Stomach (tissue), 4 donors: ENCODE measurements at regions not wholly inside any gene's neighbourhood (a gene's known extent, or its start where the extent isn't known, plus 50 kb on each side); places are given as distances from the start of the nearest gene placed in this dataset.

ENCODE experiments used
- CTCF ChIP-seq, 7 experiments: fragments of 450-650 bp in 4 of 7; fragments of 200-600 bp in 3 of 7; sonication (generic) in 3 of 7; IDR thresholded peaks; one replicate each; pipeline ENCODE4 v1.5.1; 2016 to 2019; ENCODE audit warnings: antibody characterized with exemption in 7 of 7, control low read depth in 2 of 7, mild to moderate bottlenecking in 1 of 7
- EP300 ChIP-seq: sonication (generic); formaldehyde crosslinking; IDR thresholded peaks from one replicate; pipeline ENCODE4 v1.6.1; 2017; ENCODE audit warnings: antibody characterized with exemption
- POLR2A ChIP-seq, 4 donors: fragments of 450-650 bp; IDR thresholded peaks; one replicate each; pipeline ENCODE4 v1.6.1; 2016; ENCODE audit warnings: antibody characterized with exemption in 4 of 4, control low read depth in 2 of 4, mild to moderate bottlenecking in 1 of 4, moderate library complexity in 1 of 4
- POLR2AphosphoS5 ChIP-seq, 3 donors: sonication (generic); formaldehyde crosslinking; IDR thresholded peaks; one replicate each; pipeline ENCODE4 v1.6.1; 2016; ENCODE audit warnings: antibody characterized with exemption in 3 of 3

GRCh38 chr14:27077214-27077613, 479.4 kb upstream of the NOVA1 start:
- no peak for TF ChIP-seq EP300
- TF ChIP-seq POLR2A (IDR thresholded peaks at IDR 0.05): no peak
- TF ChIP-seq POLR2AphosphoS5 (IDR thresholded peaks at IDR 0.05): no peak
- no peak for TF ChIP-seq CTCF (IDR thresholded peaks at IDR 0.05)
